Stimulated activated CD4-positive, alpha-beta T cell treated with anti-CD3 and anti-CD28 coated beads, Interleukin-12 subunit alpha, Interleukin-12 subunit beta, amount 100 ng/mL, for 4 hours (primary cell): ENCODE measurements at regions not wholly inside any gene's neighbourhood (a gene's known extent, or its start where the extent isn't known, plus 50 kb on each side); places are given as distances from the start of the nearest gene placed in this dataset.
"Not testable (repeated sequence)": the region's sequence is repeated elsewhere in the genome, so short reads cannot be mapped to it uniquely, and the experiment has no call there.

Source experiments
- DNase-seq: peaks from one replicate; pipeline ENCODE4 v3.0.0-alpha.2; 2020

DNA sequence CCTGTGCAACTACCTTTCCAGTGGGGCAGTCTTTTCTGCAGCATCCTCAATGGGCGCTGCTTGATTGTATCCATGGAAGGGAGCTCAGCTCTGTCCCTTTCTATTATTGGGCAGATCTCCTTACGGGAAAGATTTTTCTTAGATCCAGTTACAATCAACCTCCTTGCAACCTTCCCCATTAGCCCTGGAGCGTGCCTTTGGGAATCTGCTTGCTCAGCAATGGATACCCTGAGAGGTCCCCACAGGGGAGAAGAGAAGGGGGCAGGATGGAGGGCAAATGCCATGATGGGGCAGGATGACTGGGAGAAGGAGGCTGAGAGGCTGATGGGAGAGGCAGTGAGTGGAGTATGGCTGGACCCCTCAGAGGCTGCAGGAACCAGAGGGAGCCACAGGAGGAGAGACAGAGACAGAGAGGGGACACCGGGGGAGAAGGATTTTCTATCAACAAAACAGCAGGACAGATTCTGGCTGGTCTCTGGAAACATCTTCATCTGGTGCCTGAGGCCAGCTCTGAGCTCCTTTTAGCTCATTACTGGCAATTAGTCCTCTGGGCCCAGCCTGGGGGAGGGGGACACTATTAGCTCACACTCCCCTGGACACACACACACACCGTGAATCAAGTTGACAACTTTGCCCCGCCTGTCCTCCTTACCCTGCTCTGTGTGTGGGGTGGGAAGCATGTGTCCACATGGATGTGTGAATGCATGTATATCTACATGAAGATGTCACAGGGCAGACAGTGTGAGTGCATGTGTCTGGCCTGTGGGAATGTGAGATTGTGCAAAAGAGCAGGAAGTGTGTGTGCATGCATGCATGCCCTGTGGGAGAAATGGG lies 80.8 kb upstream of the PAX2 start:
- DNase-seq, result no peak

DNA sequence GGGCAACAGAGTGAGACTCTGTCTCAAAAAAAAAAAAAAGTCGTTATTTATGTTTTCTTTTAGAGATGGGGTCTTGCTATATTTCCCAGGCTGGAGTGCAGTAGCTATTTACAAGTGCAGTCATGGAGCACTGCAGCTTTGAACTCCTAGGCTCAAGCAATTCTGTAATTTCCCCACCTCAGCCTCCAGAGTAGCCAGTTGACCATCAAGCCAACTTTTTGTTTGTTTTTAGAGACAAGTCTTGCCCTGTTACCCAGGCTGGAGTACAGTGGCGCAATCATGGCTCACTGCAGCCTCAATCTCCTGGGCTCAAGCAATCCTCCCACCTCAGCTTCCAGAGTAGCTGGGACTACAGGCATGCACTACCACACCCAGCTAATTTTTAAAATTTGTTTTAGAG lies 78.7 kb upstream of the PAX2 start:
- DNase-seq, result not testable (repeated sequence)

DNA sequence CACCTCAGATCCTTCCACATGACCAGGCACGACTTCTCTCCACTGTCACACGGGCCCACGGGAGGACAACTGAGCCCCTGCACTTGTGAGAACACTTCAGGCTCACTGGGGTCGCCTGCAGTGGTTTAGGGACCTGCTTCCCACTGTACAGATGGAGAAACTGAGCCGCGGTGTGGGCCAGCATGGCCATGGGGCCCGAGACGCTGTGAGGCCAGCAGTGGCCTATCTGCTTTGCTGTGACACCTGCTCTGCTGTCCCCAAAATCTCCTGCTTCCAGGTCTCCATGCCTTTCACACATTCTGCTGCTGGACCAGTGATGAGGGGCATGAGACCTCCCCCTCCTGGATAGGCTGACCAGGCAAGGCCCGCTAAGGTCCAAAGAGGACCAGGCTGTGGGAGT lies 75.8 kb upstream of the PAX2 start:
- no peak for DNase-seq

- DNase-seq, result no peak
Measured at GRCh38 chr10:100670368-100670767, 75.0 kb upstream of the PAX2 start.

GRCh38 chr10:100670828-100671479 lies 74.4 kb upstream of the PAX2 start:
- DNase-seq, result peak; percentile 71

DNA sequence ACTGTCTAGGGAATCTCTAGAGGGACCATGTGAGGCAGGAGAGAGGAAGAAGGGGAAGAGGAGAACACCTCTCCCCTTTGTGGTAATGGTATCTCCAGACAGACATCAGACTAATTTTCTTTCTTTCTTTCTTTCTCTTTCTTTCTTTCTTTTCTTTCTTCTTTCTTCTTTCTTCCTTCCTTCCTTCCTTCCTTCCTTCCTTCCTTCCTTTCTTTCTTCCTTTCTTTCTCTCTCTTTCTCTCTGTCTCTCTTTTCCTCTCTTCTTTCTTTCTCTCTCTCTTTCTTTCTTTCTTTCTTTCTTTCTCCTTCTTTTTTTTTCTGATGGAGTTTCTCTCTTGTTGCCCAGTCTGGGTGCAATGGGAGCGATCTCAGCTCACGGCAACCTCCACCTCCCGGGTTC lies 73.2 kb upstream of the PAX2 start:
- no peak for DNase-seq

GRCh38 chr10:100677290-100677945 lies 68.0 kb upstream of the PAX2 start:
- DNase-seq, result no peak

DNA sequence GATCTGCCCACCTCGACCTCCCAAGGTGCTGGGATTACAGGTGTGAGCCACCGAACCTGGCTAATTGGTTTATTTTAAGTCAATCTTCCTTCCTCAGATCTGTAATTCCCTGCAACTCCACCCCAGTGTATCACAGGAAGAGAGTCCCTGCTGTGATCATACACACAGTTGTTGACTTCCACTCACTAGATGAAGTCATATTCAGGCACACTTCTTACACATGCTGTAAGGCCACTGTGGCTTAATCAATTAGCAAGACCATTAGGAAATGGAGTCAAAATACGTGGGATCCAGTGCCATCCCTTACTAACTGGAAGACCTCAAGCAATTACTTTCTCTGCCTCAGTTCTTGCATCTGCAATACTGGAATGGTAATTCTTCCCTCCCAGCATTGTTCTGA lies 66.1 kb upstream of the PAX2 start:
- DNase-seq, result no peak

DNA sequence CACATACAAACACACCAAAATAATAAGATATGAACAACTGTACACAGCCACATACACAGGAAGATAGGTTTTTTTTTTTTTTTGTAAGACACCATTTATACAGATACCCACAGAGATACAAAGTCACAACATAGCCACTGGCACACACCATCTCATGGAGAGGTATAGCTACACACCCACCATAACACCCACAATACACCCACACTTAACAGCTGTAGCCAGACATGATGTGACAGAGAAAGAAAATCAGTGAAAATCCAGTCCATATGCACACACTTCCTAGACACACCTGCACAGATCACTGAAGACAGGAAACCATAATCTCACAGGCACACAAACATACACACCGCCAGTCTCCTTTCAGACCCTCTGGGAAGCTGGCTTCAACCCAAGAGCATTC lies 62.4 kb upstream of the PAX2 start:
- DNase-seq, result no peak

- DNase-seq, result no peak
Measured at GRCh38 chr10:100683545-100684300, 61.7 kb upstream of the PAX2 start.

- DNase-seq, result no peak
Measured at GRCh38 chr10:100684688-100685235, 60.6 kb upstream of the PAX2 start.

GRCh38 chr10:100685331-100685730 lies 60.1 kb upstream of the PAX2 start:
- no peak for DNase-seq

DNA sequence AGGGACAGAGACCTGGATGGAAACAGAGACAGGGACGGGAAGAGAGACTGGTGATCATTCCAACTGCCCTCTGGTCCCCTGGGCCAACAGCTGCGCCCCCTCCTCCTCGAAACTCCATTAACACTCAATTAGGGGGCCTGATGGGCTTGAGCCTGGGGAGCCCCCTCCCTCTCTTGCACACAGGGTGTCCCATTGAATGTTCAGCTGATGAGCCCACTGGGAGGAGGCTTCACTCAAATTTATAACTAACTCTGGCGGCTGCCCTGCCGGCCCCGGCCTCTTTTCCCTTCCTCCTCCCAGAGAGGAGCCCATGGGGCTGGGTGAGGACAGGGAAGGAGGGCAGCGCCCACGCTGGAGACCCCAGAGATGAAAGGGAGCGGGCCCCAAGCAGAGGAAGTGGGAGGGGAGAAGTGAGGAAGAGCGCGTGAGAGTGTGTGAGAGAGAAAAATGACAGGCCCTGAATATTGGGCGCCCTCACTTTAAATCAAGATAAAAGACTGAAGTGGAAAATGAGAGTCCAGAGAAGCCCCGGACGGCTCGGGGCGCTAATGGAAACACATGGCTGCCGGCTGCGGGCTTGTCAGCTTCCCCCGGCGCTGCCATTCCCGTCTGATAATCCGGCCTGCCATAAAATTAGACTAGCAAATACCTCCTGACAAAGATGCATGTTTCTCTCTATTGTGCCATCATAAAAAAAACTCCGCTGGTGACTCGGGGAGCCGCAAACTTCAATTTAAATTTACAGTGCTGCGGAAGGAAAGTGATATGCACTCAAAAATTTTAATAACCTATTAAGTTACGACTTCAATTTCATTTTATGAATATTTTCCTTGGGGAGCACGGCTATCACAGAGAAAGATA lies 58.0 kb upstream of the PAX2 start:
- DNase-seq, result no peak

DNA sequence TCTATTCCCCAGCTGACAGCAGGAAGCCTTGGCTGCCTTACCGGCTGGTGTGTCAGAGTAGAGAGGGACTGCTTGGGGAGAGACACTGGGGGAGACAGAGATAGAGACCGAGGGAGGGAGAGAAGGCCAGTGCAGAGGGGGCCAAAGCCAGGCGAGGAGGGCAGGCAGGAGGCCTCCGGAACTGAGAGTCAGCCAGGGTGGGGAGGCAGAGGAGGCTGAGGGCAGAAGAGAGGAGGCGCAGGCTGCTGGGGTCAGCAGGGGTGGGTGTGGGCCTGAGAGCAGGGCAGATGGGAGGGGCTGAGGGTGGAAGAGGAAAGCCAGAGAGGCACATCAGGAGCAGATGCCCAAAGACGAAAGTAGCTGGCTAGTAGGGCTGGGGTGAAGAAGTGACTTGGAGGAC lies 57.2 kb upstream of the PAX2 start:
- DNase-seq, result no peak

- DNase-seq, result no peak
Measured at GRCh38 chr10:100693821-100694220, 51.6 kb upstream of the PAX2 start.
